HG03439 (cell line): ENCODE measurements at regions not wholly inside any gene's neighbourhood (a gene's known extent, or its start where the extent isn't known, plus 50 kb on each side); places are given as distances from the start of the nearest gene placed in this dataset.
"Not testable (repeated sequence)": the region's sequence is repeated elsewhere in the genome, so short reads cannot be mapped to it uniquely, and the experiment has no call there.

Experiments used
- ATAC-seq: cut with Tn5 transposase; IDR thresholded peaks from one replicate; pipeline ENCODE4 v1.9.1; 2021; ENCODE audit warnings: mild to moderate bottlenecking, moderate library complexity; ENCODE audit not compliant: unreplicated experiment

GRCh38 chr22:47329727-47330650 lies 567.5 kb downstream of the TBC1D22A start:
- no peak for ATAC-seq

- no peak for ATAC-seq
Observed at GRCh38 chr22:47328550-47329243, 566.2 kb downstream of the TBC1D22A start.

GRCh38 chr22:47327241-47327640 lies 564.8 kb downstream of the TBC1D22A start:
- ATAC-seq = no peak

DNA sequence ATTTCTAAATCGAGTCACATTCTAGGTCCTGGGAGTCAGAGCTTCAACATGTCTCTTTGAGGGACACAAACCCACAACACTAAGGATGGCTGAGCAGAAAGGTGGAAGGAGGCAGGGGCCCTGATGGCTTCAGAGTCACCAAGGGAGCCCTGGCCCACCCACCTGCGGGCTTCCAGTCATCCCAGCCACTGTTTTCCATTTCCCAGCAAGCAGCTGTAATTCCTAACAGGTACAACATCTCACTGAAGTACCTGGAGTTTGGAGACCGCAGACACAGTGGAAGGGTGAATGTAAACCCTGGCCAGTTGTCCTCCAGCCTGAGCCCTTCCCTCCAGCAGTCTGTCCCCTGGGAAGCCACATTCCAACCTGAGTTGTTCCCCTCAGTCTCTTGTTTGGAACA lies 562.8 kb downstream of the TBC1D22A start:
- no peak for ATAC-seq

DNA sequence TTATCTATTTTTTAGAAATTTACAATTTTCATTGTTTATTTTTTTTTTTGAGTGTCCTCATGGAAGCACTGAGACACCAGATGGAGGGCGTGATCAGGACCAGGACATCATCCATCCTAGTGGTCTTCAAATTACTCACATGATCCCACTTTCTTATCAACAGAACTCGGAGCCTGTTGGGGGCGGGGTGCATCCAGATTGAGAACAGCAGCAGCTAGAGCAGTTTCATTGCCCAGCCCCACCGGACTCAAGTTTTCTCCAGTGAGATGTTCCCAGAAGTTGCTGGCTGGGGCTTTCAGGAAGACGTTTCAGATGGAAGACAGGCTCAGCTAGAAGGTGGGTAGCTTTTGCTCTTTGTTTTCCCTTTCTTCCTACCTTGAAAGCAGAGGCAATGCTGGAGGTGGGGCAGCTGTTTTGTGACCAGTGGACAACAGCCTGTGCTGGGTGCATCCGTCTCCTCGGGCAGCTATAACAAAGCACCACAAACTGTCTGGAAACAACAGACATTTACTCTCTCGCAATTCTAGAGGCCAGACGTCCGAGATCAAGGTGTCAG lies 562.1 kb downstream of the TBC1D22A start:
- ATAC-seq = no peak

GRCh38 chr22:47323518-47323917 lies 561.1 kb downstream of the TBC1D22A start:
- ATAC-seq = no peak

DNA sequence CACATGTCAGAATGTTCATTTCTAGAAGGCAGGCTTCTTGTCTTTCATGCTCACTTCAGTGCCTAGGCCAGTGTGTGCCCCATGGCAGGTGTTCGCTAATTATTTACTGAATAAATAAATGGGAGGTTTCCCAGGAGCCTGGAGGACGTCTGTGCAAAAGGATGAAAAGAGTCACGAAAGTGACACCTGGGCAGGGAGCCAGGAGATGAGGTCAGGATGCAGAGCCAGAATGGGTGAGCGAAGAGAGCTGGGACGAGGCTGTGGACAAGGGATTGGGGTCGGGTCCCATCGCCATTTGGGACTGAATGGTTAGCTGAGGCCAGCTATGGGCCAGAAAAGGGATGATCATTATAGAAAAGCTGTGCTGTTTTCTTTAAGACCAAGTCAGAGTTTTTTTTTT lies 560.4 kb downstream of the TBC1D22A start:
- no peak for ATAC-seq

DNA sequence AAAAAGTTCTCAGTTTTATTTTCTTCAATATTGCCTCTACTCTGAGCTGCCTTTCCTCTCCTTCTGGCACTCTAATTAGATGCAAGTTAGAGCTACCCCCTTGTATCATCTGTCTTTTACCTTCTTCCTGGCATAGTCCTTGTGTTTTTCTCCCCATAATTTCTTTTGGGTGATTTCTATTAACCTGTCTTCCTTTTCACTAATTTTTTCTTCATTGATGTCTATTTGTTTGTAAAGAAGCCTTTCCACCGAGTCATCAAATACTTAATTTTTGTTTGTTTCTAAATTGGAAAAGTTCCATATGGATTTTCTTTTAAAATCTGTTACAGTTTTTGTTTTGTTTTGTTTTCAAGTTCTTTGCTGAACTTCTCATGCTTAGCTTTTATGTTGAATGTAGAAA lies 558.1 kb downstream of the TBC1D22A start:
- no peak for ATAC-seq

DNA sequence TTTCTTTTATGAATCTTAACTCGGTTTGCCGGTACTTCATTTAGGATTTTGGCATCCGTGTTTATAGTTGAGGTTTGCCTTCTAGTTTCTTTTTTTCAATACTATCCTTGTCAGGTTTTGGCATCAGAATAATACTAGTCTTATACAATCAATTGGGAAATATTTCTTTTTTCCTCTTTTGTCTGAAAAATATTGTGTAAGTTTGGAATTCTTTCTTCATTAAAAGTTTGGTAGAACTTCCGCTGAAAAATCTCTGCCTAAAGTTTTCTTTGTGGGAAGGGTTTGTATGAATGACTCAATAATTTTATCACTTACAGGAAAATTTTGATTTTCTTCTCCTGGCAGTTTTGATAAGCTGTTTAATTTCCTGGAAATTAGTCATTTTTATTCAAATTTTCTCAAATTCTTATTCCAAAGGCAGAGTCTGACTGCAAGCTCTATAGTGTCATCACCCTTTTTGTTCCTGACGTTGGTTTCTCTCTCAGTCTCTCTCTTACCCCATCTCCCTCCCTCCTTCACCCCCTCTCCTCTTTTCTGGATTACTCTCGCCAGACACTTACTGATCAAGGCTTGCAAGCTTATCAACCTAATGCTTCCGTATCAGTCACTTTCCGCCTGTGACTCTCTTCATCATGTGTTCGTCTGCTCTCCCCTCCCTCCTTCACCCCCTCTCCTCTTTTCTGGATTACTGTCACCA lies 555.7 kb downstream of the TBC1D22A start:
- ATAC-seq = no peak

- ATAC-seq = no peak
Observed at GRCh38 chr22:47315862-47316419, 553.5 kb downstream of the TBC1D22A start.

- ATAC-seq = no peak
Observed at GRCh38 chr22:47310601-47311000, 548.2 kb downstream of the TBC1D22A start.

DNA sequence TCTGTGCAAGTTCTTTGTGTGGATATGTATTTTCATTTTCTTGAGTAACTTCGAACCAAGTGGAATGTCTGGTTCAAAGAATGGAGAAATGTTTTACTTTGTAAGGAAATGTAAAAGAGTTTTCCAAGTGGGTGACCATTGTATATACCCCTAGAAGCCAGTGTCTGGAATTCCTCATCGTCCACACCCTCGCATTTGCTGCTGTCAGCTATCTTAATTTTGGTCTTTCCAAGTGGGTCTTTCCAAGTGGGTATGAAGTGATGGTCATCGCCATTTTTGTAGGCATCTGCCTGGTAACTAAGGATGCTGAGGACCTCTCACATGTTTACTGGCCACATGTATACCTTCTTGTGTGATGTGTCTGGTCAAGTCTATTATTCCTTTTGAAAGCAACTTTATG lies 547.5 kb downstream of the TBC1D22A start:
- ATAC-seq = no peak

- ATAC-seq = no peak
Observed at GRCh38 chr22:47309476-47309875, 547.0 kb downstream of the TBC1D22A start.

DNA sequence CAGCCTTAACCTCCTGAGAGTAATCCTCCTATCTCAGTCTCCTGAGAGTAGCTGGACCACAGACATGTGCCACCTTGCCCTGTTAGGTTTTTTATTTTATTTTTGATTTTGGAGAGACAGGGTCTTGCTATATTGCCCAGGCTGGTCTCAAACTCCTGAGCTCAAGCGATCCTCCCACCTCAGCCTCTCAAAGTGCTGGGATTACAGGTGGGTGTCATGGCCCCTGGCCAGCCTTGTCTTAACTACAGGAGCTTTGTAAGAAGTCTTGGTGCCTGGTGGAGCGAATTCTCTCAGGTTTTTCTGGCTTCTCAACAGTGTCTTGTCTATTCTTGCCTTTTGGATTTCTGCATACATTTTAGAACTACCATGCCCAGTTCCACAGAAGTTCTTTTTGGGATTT lies 546.4 kb downstream of the TBC1D22A start:
- no peak for ATAC-seq

DNA sequence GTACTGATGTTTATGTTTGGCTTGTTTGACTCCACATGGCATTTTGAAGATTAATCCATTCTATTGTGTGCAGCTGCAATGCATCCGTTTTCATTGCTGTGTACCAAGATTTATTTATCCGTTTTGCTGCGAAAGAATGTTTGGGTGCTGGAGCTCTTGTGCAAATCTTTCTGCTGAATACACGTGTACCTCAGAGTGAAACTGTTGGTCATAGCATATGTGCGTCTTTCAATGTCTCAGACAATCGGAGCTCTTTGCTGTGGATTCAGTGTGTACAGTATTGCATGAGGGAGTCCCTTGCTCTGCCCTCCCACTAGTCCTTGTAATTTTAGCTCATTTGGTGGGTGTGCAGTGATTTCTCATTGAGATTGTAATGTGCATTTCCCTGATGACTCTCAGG lies 545.4 kb downstream of the TBC1D22A start:
- no peak for ATAC-seq

GRCh38 chr22:47307326-47307725 lies 544.9 kb downstream of the TBC1D22A start:
- no peak for ATAC-seq

DNA sequence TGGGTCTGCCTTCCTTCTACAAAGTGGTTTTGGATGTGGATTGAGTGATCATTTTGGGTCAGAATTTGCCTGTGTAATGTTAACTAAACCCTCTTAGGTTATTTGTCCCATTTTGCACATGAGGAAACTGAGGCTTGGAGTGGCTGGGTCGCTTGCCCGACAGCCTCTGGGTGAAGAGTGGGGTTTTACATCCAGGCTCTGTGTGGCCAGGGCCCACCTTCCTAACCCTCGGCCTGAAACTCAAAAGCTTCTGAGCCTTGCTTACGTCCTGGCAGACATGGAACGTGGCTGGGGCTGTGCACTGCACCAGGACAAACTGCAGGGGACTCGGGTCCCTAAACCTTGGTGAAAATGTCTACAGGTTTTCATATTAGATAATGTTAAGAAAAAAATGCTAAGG lies 542.4 kb downstream of the TBC1D22A start:
- ATAC-seq = no peak

DNA sequence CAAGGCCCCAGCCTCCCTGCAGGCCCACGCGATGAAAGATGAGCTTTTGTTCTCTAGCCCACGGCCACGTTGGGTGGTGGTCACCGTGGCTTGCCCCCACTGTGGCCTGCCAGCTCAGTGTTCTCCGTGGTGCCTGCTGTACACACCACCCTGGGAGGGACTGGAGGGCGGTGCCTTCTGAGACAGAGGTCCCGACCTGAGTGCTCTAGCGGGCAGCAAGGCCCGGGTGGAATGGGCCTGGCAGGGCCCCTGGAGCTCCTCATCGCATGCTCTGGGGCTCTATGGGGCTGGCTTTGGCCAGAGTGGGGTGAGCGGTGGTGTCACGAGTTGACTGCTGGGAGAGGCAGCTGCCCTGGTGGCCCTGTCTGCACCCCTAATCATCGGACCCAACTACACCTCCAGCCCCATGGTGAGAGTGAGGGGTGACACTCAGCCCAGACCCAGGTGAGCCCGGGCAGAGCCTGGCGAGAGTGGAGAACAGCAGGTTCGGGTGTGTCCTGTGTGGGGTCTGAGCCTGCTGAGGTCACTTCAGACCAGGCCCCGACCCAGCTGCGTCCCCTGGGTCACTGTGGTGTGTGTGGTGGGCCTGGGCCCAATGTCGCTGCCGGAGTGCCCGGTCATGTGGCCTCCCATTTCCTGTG lies 541.9 kb downstream of the TBC1D22A start:
- no peak for ATAC-seq

- no peak for ATAC-seq
Observed at GRCh38 chr22:47303161-47303890, 540.9 kb downstream of the TBC1D22A start.

DNA sequence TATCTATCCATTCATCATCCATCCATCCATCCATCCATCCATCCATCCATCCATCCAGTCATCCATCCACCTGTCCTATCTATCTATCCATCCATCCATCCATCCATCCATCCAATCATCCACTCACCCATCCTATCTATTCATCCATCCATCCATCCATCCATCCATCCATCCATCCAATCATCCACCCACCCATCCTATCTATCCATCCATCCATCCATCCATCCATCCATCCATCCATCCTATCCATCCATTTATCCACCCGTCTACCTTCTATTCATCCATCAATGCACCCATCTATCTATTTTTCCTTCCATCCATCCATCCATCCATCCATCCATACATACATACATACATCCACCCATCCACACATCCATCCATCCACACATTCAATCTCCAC lies 540.1 kb downstream of the TBC1D22A start:
- ATAC-seq = not testable (repeated sequence)
